IMR-90 (cell line): ENCODE measurements at regions not wholly inside any gene's neighbourhood (a gene's known extent, or its start where the extent isn't known, plus 50 kb on each side); places are given as distances from the start of the nearest gene placed in this dataset.

ENCODE experiments used
- ATAC-seq: fragments of 200-7000 bp; cut with Tn5 transposase; 2 replicates; pipeline ENCODE4 v1.9.1; 2020; ENCODE audit warnings: low read depth, mild to moderate bottlenecking, moderate library complexity
- BruUV-seq: library from RNA; stranded (reverse); fragments of 400-500 nt; replicated peaks from 2 replicates; lab custom pipeline; 2021; lab: Mats Ljungman, UMichigan
- CTCF ChIA-PET: fragments of 300-600 bp; formaldehyde crosslinking; extraction: SDS; loops from one replicate; lab custom pipeline; 2021; ENCODE audit warnings: antibody characterized with exemption; lab: Yijun Ruan, JAX
- POLR2A ChIA-PET: fragments of 300-600 bp; sonication (Branson Sonifier 250); formaldehyde crosslinking; loops from one replicate; lab custom pipeline; 2022; ENCODE audit warnings: antibody characterized with exemption; ENCODE audit not compliant: unreplicated experiment; lab: Charles Lee
- DNase-seq: peaks from one replicate; pipeline ENCODE4 v3.0.0; 2013
- H2AFZ ChIP-seq: replicated peaks from 2 replicates; pipeline ENCODE3; 2013; ENCODE audit warnings: low read length, mild to moderate bottlenecking; ENCODE audit not compliant: poor library complexity
- H2AK5ac ChIP-seq: 2 replicates; pipeline ENCODE4 v1.6.1; 2013; ENCODE audit warnings: low read depth, low read length, inconsistent platforms
- H2AK9ac ChIP-seq: replicated peaks from 2 replicates; pipeline ENCODE3; 2013; ENCODE audit warnings: mild to moderate bottlenecking, low read depth, low read length, moderate library complexity; ENCODE audit not compliant: poor library complexity
- H2BK120ac ChIP-seq: 2 replicates; pipeline ENCODE4 v1.6.1; 2013; ENCODE audit warnings: low read depth, low read length, inconsistent platforms
- H2BK15ac ChIP-seq: 3 replicates; pipeline ENCODE4 v1.6.1; 2013; ENCODE audit warnings: low read depth, low read length, inconsistent platforms
- H2BK20ac ChIP-seq: 2 replicates; pipeline ENCODE4 v1.6.1; 2013; ENCODE audit warnings: low read depth, mild to moderate bottlenecking, inconsistent platforms, low read length, moderate library complexity
- H2BK5ac ChIP-seq: 2 replicates; pipeline ENCODE4 v1.6.1; 2013; ENCODE audit warnings: mild to moderate bottlenecking, low read depth, low read length, inconsistent platforms; ENCODE audit not compliant: poor library complexity, severe bottlenecking
- H3K14ac ChIP-seq: replicated peaks from 2 replicates; pipeline ENCODE4 v1.6.1; 2013; ENCODE audit warnings: low read depth, low read length, inconsistent platforms
- H3K18ac ChIP-seq: 2 replicates; pipeline ENCODE4 v1.6.1; 2013; ENCODE audit warnings: low read depth, low read length, control low read depth
- H3K23ac ChIP-seq: 2 replicates; pipeline ENCODE4 v1.6.1; 2013; ENCODE audit warnings: low read depth, low read length, inconsistent platforms
- H3K27ac ChIP-seq: 2 replicates; pipeline ENCODE4 v1.5.1; 2013; ENCODE audit warnings: mild to moderate bottlenecking, control low read depth, low read length; ENCODE audit not compliant: insufficient read depth
- H3K27me3 ChIP-seq: 2 replicates; pipeline ENCODE4 v1.6.1; 2013; ENCODE audit warnings: low read length; ENCODE audit not compliant: control insufficient read depth, insufficient read depth
- H3K36me3 ChIP-seq: 2 replicates; pipeline ENCODE4 v1.6.1; 2013; ENCODE audit warnings: low read length, mixed read lengths; ENCODE audit not compliant: control insufficient read depth, insufficient read depth
- H3K4ac ChIP-seq: 2 replicates; pipeline ENCODE4 v1.6.1; 2013; ENCODE audit warnings: low read depth, low read length, inconsistent platforms
- H3K4me1 ChIP-seq: 2 replicates; pipeline ENCODE4 v1.6.1; 2013; ENCODE audit warnings: low read length, mixed read lengths; ENCODE audit not compliant: control insufficient read depth, insufficient read depth
- H3K4me2 ChIP-seq: 2 replicates; pipeline ENCODE4 v1.6.1; 2013; ENCODE audit warnings: low read depth, mild to moderate bottlenecking, control low read depth, low read length, moderate library complexity
- H3K4me3 ChIP-seq: 2 replicates; pipeline ENCODE4 v1.5.1; 2013; ENCODE audit warnings: low read depth, mild to moderate bottlenecking, control low read depth, low read length, moderate library complexity; ENCODE audit not compliant: insufficient read depth
- H3K56ac ChIP-seq: 2 replicates; pipeline ENCODE4 v1.6.1; 2013; ENCODE audit warnings: low read length, inconsistent platforms; ENCODE audit not compliant: insufficient read depth; ENCODE audit errors: extremely low read depth
- H3K79me1 ChIP-seq, 2 experiments: 2 replicates each; pipeline ENCODE4 v1.6.1; 2013; ENCODE audit warnings: low read length in 2 of 2, inconsistent platforms in 1 of 2, low read depth in 1 of 2
- H3K9ac ChIP-seq: 2 replicates; pipeline ENCODE4 v1.6.1; 2013; ENCODE audit warnings: low read depth, low read length, control low read depth
- H3K9me1 ChIP-seq: 2 replicates; pipeline ENCODE4 v1.6.1; 2013; ENCODE audit warnings: low read length, inconsistent platforms; ENCODE audit not compliant: insufficient read depth
- H3K9me3 ChIP-seq: 2 replicates; pipeline ENCODE4 v1.6.1; 2013; ENCODE audit warnings: low read length; ENCODE audit not compliant: control insufficient read depth, insufficient read depth
- H4K20me1 ChIP-seq: 2 replicates; pipeline ENCODE4 v1.6.1; 2013; ENCODE audit warnings: low read length, inconsistent platforms; ENCODE audit not compliant: insufficient read depth
- H4K5ac ChIP-seq: 2 replicates; pipeline ENCODE4 v1.6.1; 2013; ENCODE audit warnings: mild to moderate bottlenecking, low read depth, low read length, control low read depth
- H4K8ac ChIP-seq, 2 experiments: 2 replicates each; pipeline ENCODE4 v1.6.1; 2013; ENCODE audit warnings: low read depth in 2 of 2, low read length in 2 of 2, control low read depth in 1 of 2, inconsistent platforms in 1 of 2
- H4K91ac ChIP-seq: 2 replicates; pipeline ENCODE4 v1.6.1; 2013; ENCODE audit warnings: low read depth, low read length, inconsistent platforms; ENCODE audit not compliant: insufficient read depth
- BHLHE40 ChIP-seq: fragments of 150-350 bp; IDR thresholded peaks from 2 replicates; pipeline ENCODE4 v1.6.1; 2016; ENCODE audit warnings: mild to moderate bottlenecking, low read depth, low read length
- CHD1 ChIP-seq: IDR thresholded peaks from 2 replicates; pipeline ENCODE4 v1.6.1; 2012; ENCODE audit warnings: low read depth, low read length, improper control_type of control experiment
- CTCF ChIP-seq: conservative IDR thresholded peaks from 2 replicates; pipeline ENCODE4 v1.5.1; 2012; ENCODE audit warnings: mild to moderate bottlenecking, low read depth, low read length, improper control_type of control experiment
- MAFK ChIP-seq: IDR thresholded peaks from 2 replicates; pipeline ENCODE4 v1.6.1; 2012; ENCODE audit warnings: low read depth, low read length, improper control_type of control experiment
- MAZ ChIP-seq: IDR thresholded peaks from 2 replicates; pipeline ENCODE4 v1.6.1; 2012; ENCODE audit warnings: low read depth, mild to moderate bottlenecking, low read length, improper control_type of control experiment, moderate library complexity, borderline replicate concordance
- NFE2L2 ChIP-seq: fragments of 150-350 bp; IDR thresholded peaks from 2 replicates; pipeline ENCODE4 v1.6.1; 2016; ENCODE audit warnings: low read depth, mild to moderate bottlenecking, low read length
- POLR2A ChIP-seq: IDR thresholded peaks from 2 replicates; pipeline ENCODE4 v1.6.1; 2012; ENCODE audit warnings: mild to moderate bottlenecking, low read depth, low read length
- RAD21 ChIP-seq: IDR thresholded peaks from 2 replicates; pipeline ENCODE4 v1.6.1; 2012; ENCODE audit warnings: low read length, improper control_type of control experiment
- RCOR1 ChIP-seq: IDR thresholded peaks from 2 replicates; pipeline ENCODE4 v1.6.1; 2012; ENCODE audit warnings: mild to moderate bottlenecking, low read length, improper control_type of control experiment; ENCODE audit not compliant: insufficient replicate concordance
- RFX5 ChIP-seq: IDR thresholded peaks from 2 replicates; pipeline ENCODE4 v1.8.0; 2012; ENCODE audit warnings: low read depth, mild to moderate bottlenecking, low read length, moderate library complexity
- SMC3 ChIP-seq: fragments of 150-350 bp; IDR thresholded peaks from 2 replicates; pipeline ENCODE4 v1.6.1; 2016; ENCODE audit warnings: low read depth, mild to moderate bottlenecking, antibody characterized with exemption, low read length, moderate library complexity
- WGBS, 2 experiments: methylation state at CpG; one replicate each; pipeline versions ENCODE4 v1.1.5 to v1.1.7; 2013; ENCODE audit warnings: missing lambda C conversion rate in 2 of 2; ENCODE audit not compliant: insufficient read length in 1 of 2; ENCODE audit errors: extremely low coverage in 2 of 2; 5-methylcytosine and 5-hydroxymethylcytosine counted together
- dilution Hi-C: fragments of 300-500 bp; cut with HindIII; formaldehyde crosslinking; loops from one replicate; pipeline ENCODE4 v1.14.3; 2018; ENCODE audit warnings: low sequenced_read_pairs; ENCODE audit not compliant: unreplicated experiment
- in situ Hi-C: fragments of 300-500 bp; cut with MboI; formaldehyde crosslinking; loops from 3 replicates; pipeline ENCODE4 v1.14.3; 2019; ENCODE audit warnings: low sequenced_read_pairs, inconsistent platforms, mixed read lengths
- intact Hi-C: fragments of 100-400 bp; cut with micrococcal nuclease; formaldehyde crosslinking; loops from 2 replicates; pipeline ENCODE4 v1.10.0; 2022
- TF ChIP-seq, protein P1 (sequence below): fragments of 150-350 bp; IDR thresholded peaks from 2 replicates; pipeline ENCODE4 v1.6.1; 2016; ENCODE audit warnings: low read depth, mild to moderate bottlenecking, low read length, moderate library complexity, borderline replicate concordance

DNA sequence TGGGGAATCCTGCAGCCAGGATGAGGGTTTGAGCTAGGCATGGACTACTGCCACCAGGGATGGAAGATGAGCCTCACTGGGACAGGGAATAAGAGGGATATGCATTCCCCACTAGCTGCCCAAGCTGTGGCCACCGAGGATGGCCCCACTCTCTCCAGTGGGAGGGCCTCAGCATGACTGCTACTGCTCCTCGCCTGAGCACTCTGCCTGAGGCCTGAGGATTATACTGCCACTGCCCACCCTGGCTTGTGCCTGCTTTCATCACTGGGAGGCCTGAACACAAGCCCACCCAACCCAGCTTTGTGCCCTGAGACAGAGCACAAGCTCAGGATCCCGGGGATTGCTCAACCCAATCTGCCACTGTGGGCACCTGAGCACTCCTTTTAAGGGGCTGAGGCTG, 425.6 kb downstream of the RASEF start:
- Histone ChIP-seq H2AK9ac (no peak overlapping the region), H3K18ac (no peak overlapping the region), H3K4ac (no peak overlapping the region), H3K9ac (no peak overlapping the region), H3K14ac (no peak overlapping the region), H3K4me2 (no peak overlapping the region), H2BK20ac (no peak overlapping the region), H3K23ac (no peak overlapping the region), H4K20me1 (no peaks in the 10 kb centered on the region), H2AFZ (no peak overlapping the region), H3K79me1 (no peaks in the 10 kb centered on the region), H3K4me3 (no peak overlapping the region), H3K4me1 (no peaks in the 10 kb centered on the region), H3K27ac (no peak overlapping the region), H3K9me1 (no peaks in the 10 kb centered on the region), H2BK15ac (no peak overlapping the region), H3K27me3 (no peaks in the 10 kb centered on the region), H3K36me3 (no peaks in the 10 kb centered on the region), H4K8ac (no peak overlapping the region), H4K91ac (no peak overlapping the region), H3K56ac (no peak overlapping the region), H3K9me3 (no peaks in the 10 kb centered on the region; the same call in 1 of the 2 replicates), H4K5ac (no peak overlapping the region), H2BK5ac (no peak overlapping the region), H2BK120ac (no peak overlapping the region), H2AK5ac (no peak overlapping the region)
- no peak for DNase-seq
- TF ChIP-seq RFX5 = no peak
- TF ChIP-seq MAFK = no peak
- TF ChIP-seq CTCF = no peak
- TF ChIP-seq CHD1 = no peak
- no peak for TF ChIP-seq RCOR1
- no peak for TF ChIP-seq BHLHE40
- TF ChIP-seq RAD21 = no peak
- TF ChIP-seq, protein P1, sequence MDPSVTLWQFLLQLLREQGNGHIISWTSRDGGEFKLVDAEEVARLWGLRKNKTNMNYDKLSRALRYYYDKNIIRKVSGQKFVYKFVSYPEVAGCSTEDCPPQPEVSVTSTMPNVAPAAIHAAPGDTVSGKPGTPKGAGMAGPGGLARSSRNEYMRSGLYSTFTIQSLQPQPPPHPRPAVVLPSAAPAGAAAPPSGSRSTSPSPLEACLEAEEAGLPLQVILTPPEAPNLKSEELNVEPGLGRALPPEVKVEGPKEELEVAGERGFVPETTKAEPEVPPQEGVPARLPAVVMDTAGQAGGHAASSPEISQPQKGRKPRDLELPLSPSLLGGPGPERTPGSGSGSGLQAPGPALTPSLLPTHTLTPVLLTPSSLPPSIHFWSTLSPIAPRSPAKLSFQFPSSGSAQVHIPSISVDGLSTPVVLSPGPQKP = no peak
- TF ChIP-seq NFE2L2 = no peak
- no peak for TF ChIP-seq SMC3
- no peak for TF ChIP-seq POLR2A
- no peak for TF ChIP-seq MAZ
- WGBS, 2 experiments = 16% methylated on average over 2 of the region's 3 CpGs; no CpG with 5 or more reads in 1 of the 2 experiments
- dilution Hi-C loops = no loop called here
- ATAC-seq = no peak
- ChIA-PET POLR2A (no interaction called here), CTCF (no interaction called here)
- no TSS peak for BruUV-seq
- in situ Hi-C loops = no loop called here
- intact Hi-C loops = no loop called here
